Stimulated activated naive B cell treated with anti-CD40 and anti-IgM and Interleukin-4, amounts not matched to agents 10 μg/mL and 1 μg/mL and 100 μg/mL, for 72 hours (primary cell): ENCODE measurements at regions not wholly inside any gene's neighbourhood (a gene's known extent, or its start where the extent isn't known, plus 50 kb on each side); places are given as distances from the start of the nearest gene placed in this dataset.
"Not testable (repeated sequence)": the region's sequence is repeated elsewhere in the genome, so short reads cannot be mapped to it uniquely, and the experiment has no call there.

Source experiments
- ATAC-seq, 2 donors: fragments of 150-1000 bp; cut with Tn5 transposase; replicated peaks; 2 replicates each; pipeline ENCODE4 v1.10.0; 2021; ENCODE audit warnings: moderate library complexity in 1 of 2
- DNase-seq: peaks from one replicate; pipeline ENCODE4 v3.0.0; 2021
- H3K27ac Mint-ChIP-seq: one replicate; pipeline ENCODE4 v1.8.0; 2022; ENCODE audit warnings: mild to moderate bottlenecking, mixed read lengths
- H3K27me3 Mint-ChIP-seq, 2 donors: one replicate each; pipeline ENCODE4 v1.8.0; 2022; ENCODE audit warnings: mixed read lengths in 2 of 2
- H3K36me3 Mint-ChIP-seq, 2 donors: one replicate each; pipeline ENCODE4 v1.8.0; 2022; ENCODE audit warnings: mixed read lengths in 2 of 2, mild to moderate bottlenecking in 1 of 2
- H3K4me1 Mint-ChIP-seq, 2 donors: one replicate each; pipeline ENCODE4 v1.8.0; 2022; ENCODE audit warnings: mixed read lengths in 2 of 2, mild to moderate bottlenecking in 1 of 2
- H3K4me3 Mint-ChIP-seq, 2 donors: one replicate each; pipeline ENCODE4 v1.8.0; 2022; ENCODE audit warnings: mild to moderate bottlenecking in 2 of 2, mixed read lengths in 2 of 2, moderate library complexity in 1 of 2
- H3K9me3 Mint-ChIP-seq, 2 donors: one replicate each; pipeline ENCODE4 v1.8.0; 2022; ENCODE audit warnings: mixed read lengths in 2 of 2, mild to moderate bottlenecking in 1 of 2

GRCh38 chr18:45332871-45333270 is 282.4 kb upstream of the SLC14A2 start:
- no peaks in the 10 kb centered on the region for H3K36me3 Mint-ChIP-seq
- H3K4me1 Mint-ChIP-seq, result no peaks in the 10 kb centered on the region
- H3K27ac Mint-ChIP-seq, result no peak overlapping the region
- no peak overlapping the region for H3K4me3 Mint-ChIP-seq
- DNase-seq (no peak), ATAC-seq (no peak)
- H3K27me3 Mint-ChIP-seq, result peaks cover 14 to 16% of the 10 kb centered on the region in 2 donors
- no peaks in the 10 kb centered on the region for H3K9me3 Mint-ChIP-seq

DNA sequence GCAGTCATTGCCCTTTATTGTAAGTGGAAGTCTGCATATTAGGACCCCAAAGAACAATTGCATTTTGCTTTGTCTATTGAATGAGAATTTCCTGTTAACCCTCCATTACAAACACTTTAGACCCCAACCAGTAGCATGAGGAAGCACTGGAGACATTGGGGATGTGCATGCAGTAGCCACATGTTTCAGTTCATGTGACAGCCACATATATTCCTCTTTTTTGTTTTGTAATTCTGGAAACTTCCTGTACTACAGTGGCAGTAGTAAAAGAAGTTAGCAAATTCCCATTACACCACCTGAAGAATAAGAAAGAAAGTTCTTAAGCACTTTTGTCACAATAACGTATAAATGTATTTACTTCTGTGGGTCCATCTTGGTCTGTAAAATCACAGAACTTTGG is 281.1 kb upstream of the SLC14A2 start:
- H3K27ac Mint-ChIP-seq, result no peak overlapping the region
- H3K4me3 Mint-ChIP-seq, result no peak overlapping the region
- ATAC-seq (no peak), DNase-seq (no peak)
- H3K4me1 Mint-ChIP-seq, result no peaks in the 10 kb centered on the region
- no peaks in the 10 kb centered on the region for H3K36me3 Mint-ChIP-seq
- no peaks in the 10 kb centered on the region for H3K9me3 Mint-ChIP-seq
- peaks cover 6 to 13% of the 10 kb centered on the region in 2 donors for H3K27me3 Mint-ChIP-seq

- Mint-ChIP-seq H3K9me3 (no peaks in the 10 kb centered on the region), H3K36me3 (no peaks in the 10 kb centered on the region), H3K27me3 (peaks cover 3 to 8% of the 10 kb centered on the region in 2 donors), H3K4me3 (no peak overlapping the region), H3K4me1 (no peaks in the 10 kb centered on the region), H3K27ac (no peak overlapping the region)
- ATAC-seq (no peak), DNase-seq (no peak)
Measured at GRCh38 chr18:45335282-45336043, 279.8 kb upstream of the SLC14A2 start.

DNA sequence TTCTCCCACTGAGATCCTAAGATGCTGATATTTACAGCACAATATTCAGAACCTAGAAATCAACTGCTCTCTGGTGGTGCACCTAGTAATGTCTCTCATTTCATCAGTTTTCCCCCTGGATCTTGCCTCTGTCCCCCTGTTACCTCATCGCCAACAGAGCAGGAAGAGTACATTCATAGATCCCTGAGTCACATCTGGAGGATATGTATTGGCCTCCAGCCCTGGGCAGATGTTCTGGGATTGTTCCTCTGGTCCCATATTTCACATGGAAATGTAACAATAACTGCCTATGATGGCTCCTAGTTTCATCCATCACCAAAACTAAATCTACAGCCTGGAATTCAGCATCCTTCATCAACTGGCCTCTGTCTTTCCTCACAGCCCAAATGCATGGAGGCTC is 278.8 kb upstream of the SLC14A2 start:
- Mint-ChIP-seq H3K27me3 (peaks cover 0 to 8% of the 10 kb centered on the region in 2 donors), H3K4me1 (no peaks in the 10 kb centered on the region), H3K9me3 (no peaks in the 10 kb centered on the region), H3K36me3 (no peaks in the 10 kb centered on the region), H3K4me3 (no peak overlapping the region), H3K27ac (no peak overlapping the region)
- ATAC-seq (no peak), DNase-seq (no peak)

DNA sequence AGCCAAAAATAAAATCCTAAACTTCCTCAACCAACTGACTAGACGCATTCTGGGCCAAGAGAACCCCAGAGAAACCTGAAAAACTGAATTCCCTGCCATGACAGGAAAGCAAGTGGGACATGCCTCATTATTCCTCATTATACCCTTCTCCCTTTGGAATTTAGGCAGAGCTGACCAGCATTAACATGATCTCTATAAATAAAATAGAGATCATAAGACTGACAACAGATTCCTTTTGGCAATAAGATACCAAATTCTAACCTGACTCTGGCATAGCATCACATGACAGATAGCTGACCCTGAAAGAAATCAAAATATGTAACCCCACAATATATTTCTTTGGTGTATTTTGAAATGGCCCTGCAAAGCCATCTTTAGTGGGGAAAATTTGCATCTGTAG is 277.8 kb upstream of the SLC14A2 start:
- Mint-ChIP-seq H3K27me3 (peaks cover 0 to 8% of the 10 kb centered on the region in 2 donors), H3K36me3 (no peaks in the 10 kb centered on the region), H3K27ac (no peak overlapping the region), H3K4me3 (no peak overlapping the region), H3K4me1 (no peaks in the 10 kb centered on the region), H3K9me3 (no peaks in the 10 kb centered on the region)
- DNase-seq (no peak), ATAC-seq (no peak)

DNA sequence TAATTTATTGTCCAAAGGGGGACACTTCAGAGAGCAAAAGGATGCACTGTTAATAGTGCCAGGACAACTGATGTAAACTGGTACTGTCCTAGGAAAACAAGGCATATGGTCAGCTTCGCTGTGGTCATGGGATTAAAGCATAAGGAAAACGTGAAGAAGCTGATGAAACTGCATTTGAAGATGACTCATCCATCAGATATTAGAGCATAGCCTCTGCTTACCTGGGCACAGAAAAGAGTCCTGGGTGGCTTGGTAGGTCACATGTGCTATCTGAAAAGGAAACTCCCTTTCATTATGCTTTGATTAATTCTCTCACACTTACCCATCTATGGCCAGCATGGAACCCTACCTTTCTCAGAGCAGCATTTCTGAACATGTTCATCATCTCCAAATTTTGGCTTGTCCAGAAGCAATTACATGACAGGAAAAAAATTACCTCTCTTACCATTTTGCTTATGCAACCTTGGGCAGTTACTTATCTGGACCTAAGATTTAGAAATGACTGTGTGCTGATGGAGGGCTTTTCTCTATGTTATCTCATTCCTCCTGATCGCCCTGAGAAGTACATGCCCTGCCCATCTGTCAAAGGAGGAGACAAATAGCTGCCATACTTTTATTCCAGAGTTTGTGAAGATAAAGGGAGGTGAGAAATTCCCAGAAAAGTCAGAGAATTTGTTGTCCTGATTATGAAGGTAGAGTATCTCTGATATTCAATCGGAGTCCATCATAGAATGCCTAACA is 275.3 kb upstream of the SLC14A2 start:
- no peaks in the 10 kb centered on the region for H3K9me3 Mint-ChIP-seq
- DNase-seq, result no peak
- H3K27ac Mint-ChIP-seq, result no peak overlapping the region
- ATAC-seq, result no peak
- peaks cover 0 to 11% of the 10 kb centered on the region in 2 donors for H3K27me3 Mint-ChIP-seq
- no peaks in the 10 kb centered on the region for H3K4me1 Mint-ChIP-seq
- H3K36me3 Mint-ChIP-seq, result no peaks in the 10 kb centered on the region
- H3K4me3 Mint-ChIP-seq, result no peak overlapping the region

GRCh38 chr18:45340884-45341283 is 274.4 kb upstream of the SLC14A2 start:
- ATAC-seq (no peak), DNase-seq (no peak)
- no peaks in the 10 kb centered on the region for H3K4me1 Mint-ChIP-seq
- H3K4me3 Mint-ChIP-seq, result no peak overlapping the region
- peaks cover 0 to 8% of the 10 kb centered on the region in 2 donors for H3K27me3 Mint-ChIP-seq
- no peaks in the 10 kb centered on the region for H3K36me3 Mint-ChIP-seq
- no peaks in the 10 kb centered on the region for H3K9me3 Mint-ChIP-seq
- no peak overlapping the region for H3K27ac Mint-ChIP-seq

DNA sequence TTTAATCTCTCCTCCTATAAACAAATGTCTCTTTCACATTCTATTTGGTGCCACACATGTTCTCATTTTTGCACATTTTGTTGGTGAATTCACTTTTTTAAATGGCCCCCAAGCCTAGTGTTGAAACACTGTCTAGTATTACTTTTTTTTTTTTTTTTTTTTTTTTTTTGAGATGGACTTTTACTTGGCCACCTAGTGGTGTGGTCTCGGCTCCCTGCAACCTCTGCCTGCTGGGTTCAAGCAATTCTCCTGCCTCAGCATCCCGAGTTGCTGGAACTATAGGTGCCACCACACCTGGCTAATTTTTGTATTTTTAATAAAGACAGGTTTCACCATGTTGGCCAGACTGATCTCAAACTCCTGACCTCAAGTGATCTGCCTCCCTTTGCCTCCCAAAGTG is 273.8 kb upstream of the SLC14A2 start:
- Mint-ChIP-seq H3K9me3 (no peaks in the 10 kb centered on the region), H3K36me3 (no peaks in the 10 kb centered on the region), H3K4me1 (no peaks in the 10 kb centered on the region), H3K4me3 (no peak overlapping the region), H3K27me3 (peaks cover 0 to 8% of the 10 kb centered on the region in 2 donors), H3K27ac (no peak overlapping the region)
- ATAC-seq (no peak), DNase-seq (no peak)

- Mint-ChIP-seq H3K27ac (no peak overlapping the region), H3K36me3 (no peaks in the 10 kb centered on the region), H3K27me3 (peaks cover 0 to 8% of the 10 kb centered on the region in 2 donors), H3K4me3 (no peak overlapping the region), H3K9me3 (no peaks in the 10 kb centered on the region), H3K4me1 (no peaks in the 10 kb centered on the region)
- DNase-seq, result no peak
- no peak for ATAC-seq
Measured at GRCh38 chr18:45342166-45342565, 273.1 kb upstream of the SLC14A2 start.

- no peaks in the 10 kb centered on the region for H3K36me3 Mint-ChIP-seq
- ATAC-seq (no peak), DNase-seq (no peak)
- H3K27ac Mint-ChIP-seq, result no peak overlapping the region
- H3K9me3 Mint-ChIP-seq, result no peaks in the 10 kb centered on the region
- no peaks in the 10 kb centered on the region for H3K4me1 Mint-ChIP-seq
- H3K27me3 Mint-ChIP-seq, result peaks cover 3 to 8% of the 10 kb centered on the region in 2 donors
- H3K4me3 Mint-ChIP-seq, result no peak overlapping the region
Measured at GRCh38 chr18:45342653-45343052, 272.6 kb upstream of the SLC14A2 start.

DNA sequence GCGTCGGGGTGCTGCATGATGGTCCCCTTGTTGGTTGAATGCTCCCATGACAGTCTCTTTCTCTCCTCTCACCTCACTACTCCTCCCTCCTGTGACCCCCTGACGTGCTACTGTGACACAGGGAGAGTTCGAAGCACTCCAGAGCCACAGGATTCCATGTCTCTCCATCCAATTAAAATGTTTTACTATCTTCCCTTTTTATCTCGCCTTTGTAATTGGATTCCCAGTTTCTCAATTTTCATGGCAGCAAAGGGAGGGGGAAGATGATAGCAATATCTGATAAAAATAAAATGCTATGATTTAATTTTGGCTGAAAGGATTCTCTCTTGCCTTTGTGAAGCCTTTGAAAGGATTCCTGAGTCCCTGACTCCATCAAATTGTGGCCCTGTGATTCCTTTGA is 271.9 kb upstream of the SLC14A2 start:
- no peak overlapping the region for H3K4me3 Mint-ChIP-seq
- DNase-seq (no peak), ATAC-seq (no peak)
- no peaks in the 10 kb centered on the region for H3K36me3 Mint-ChIP-seq
- no peaks in the 10 kb centered on the region for H3K4me1 Mint-ChIP-seq
- H3K27me3 Mint-ChIP-seq, result peaks cover 5 to 8% of the 10 kb centered on the region in 2 donors
- no peak overlapping the region for H3K27ac Mint-ChIP-seq
- no peaks in the 10 kb centered on the region for H3K9me3 Mint-ChIP-seq

- not testable (repeated sequence) for H3K36me3 Mint-ChIP-seq, H3K27ac Mint-ChIP-seq, H3K27me3 Mint-ChIP-seq
Measured at GRCh38 chr18:45344680-45345079, 270.6 kb upstream of the SLC14A2 start.

DNA sequence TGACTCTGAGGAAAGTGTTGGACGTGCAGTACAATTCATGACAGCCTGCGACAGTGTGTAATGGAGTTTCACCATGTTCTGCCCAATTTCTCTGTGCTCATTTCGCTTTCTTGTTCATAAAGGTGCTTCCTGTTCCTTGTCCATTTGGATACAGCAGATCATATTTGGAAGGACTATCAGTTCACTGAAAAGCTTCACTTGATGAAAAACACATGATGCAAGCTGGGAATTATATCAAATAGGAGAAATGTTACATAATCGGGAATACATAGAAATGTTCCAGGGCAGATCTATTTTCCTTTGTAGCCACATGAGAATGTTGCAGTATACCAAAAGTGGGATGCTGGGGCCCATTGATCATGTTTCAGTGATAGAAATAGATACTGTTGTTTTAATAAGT is 266.3 kb upstream of the SLC14A2 start:
- DNase-seq (no peak), ATAC-seq (no peak)
- no peak overlapping the region for H3K4me3 Mint-ChIP-seq
- peaks cover 5 to 11% of the 10 kb centered on the region in 2 donors for H3K27me3 Mint-ChIP-seq
- H3K36me3 Mint-ChIP-seq, result no peaks in the 10 kb centered on the region
- H3K9me3 Mint-ChIP-seq, result no peaks in the 10 kb centered on the region
- H3K27ac Mint-ChIP-seq, result no peak overlapping the region
- H3K4me1 Mint-ChIP-seq, result no peaks in the 10 kb centered on the region

More at GRCh38 chr18:45344680-45345079, 270.6 kb upstream of the SLC14A2 start:
- not testable (repeated sequence) for H3K4me1 Mint-ChIP-seq, DNase-seq, ATAC-seq, H3K9me3 Mint-ChIP-seq, H3K4me3 Mint-ChIP-seq

- no peak overlapping the region for H3K27ac Mint-ChIP-seq
- DNase-seq (no peak), ATAC-seq (no peak)
- H3K4me3 Mint-ChIP-seq, result no peak overlapping the region
- H3K9me3 Mint-ChIP-seq, result no peaks in the 10 kb centered on the region
- no peaks in the 10 kb centered on the region for H3K36me3 Mint-ChIP-seq
- no peaks in the 10 kb centered on the region for H3K4me1 Mint-ChIP-seq
- peaks cover 5 to 11% of the 10 kb centered on the region in 2 donors for H3K27me3 Mint-ChIP-seq
Measured at GRCh38 chr18:45349467-45349866, 265.8 kb upstream of the SLC14A2 start.
